C1 segment of cervical spinal cord (tissue), 14 donors: ENCODE measurements at regions not wholly inside any gene's neighbourhood (a gene's known extent, or its start where the extent isn't known, plus 50 kb on each side); places are given as distances from the start of the nearest gene placed in this dataset.

Source experiments
- DNase-seq, 14 donors: peaks; one replicate each; lab custom pipeline; 2025; lab: John Stamatoyannopoulos, UW

- no peak for DNase-seq
Measured at GRCh38 chr3:83738202-83738601, 1220.6 kb upstream of the CADM2 start.

- DNase-seq = no peak
Measured at GRCh38 chr3:83740504-83740903, 1218.3 kb upstream of the CADM2 start.

DNA sequence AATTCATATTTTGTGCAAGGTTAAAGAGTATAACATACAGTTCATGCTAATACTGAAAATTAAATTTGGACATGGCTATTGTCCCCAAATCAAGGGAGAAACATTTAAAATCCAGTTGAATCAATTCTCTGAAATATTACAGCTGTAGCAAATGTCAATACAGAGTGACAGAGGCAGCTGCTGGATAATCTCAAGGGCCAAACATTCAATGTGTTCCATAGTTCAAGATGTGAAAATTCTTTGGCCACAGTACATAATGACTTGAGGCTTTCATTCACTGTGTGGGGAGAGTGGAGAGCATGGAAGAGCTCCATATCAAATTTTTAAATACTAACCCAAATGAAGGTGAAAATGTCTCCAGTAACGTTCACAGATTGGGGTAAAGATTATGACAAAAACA is 1192.8 kb upstream of the CADM2 start:
- no peak for DNase-seq

DNA sequence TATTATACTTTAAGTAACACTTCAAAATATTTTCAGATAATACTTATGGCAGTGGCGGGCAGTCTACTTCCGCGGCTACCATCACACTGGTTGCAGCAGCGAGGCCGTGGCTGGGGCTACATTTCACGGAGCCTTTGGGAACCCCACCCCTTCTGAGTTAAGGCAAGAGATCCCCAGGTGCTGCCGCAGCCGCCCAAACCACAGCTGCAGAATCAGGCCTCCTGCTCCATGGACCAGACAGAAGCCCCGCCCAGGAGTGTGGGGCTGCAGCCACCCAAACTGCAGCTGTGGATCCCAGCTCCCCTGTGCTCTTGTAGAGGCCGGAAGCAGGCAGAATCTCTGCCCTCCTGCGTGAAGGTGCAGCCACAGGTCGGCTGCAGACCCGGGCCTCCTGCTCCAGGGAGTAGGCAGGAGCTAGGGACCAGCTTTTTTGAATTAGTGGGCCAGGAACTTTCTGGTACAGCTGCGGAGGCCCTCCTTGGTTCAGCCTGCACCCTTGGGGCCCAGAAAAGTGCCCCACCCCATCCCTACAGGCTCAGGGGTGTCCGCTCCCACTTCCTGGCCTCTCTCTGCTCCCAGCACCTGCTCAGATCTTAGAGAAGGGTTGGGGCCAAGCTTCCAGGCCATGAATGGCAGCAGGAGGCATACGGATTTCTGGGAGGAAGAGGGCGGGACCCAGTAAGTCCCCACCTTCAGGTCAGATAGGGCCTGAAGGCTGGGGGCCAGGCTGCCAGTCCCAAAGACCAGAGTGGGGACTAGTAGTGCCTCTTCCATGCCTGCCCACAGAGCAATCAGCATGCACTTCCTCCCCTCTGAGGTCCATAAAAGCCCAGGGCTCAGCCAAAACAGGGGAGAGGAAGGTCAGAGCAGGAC is 1188.8 kb upstream of the CADM2 start:
- DNase-seq = no peak

DNA sequence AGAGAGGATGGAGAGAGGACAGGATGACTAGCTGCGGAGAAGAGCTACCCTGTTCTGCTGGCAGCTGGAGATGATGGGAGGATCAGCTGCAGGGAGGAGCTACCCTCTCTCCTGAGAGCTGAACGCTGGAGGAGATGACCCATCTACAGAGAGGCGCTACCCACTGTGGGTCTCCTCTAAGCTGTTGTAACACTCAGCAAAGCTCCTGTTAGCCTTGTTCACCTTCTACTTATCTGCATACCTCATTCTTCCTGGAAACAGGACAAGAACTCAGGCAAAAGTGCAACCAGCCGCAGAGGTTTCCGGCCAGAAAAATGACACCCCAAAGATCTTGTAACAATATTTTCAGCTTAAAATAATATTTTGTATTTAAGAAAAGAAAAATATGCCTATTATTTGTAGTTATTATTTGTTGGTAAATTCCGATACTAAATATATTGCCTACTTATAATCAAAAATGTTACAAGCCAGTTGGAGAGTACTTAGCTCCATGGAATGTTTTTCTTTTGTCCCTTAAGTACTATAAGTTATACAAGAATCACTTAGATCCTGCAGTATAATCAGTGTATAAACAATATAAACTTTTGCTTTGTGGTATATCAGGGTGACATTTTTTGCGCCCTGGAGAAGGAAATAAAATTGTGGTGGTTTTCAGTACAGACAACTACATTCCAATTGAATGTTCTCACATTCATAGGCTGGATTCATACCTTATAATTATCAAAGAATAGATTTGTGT is 1188.0 kb upstream of the CADM2 start:
- no peak for DNase-seq

GRCh38 chr3:83802801-83803200 is 1156.0 kb upstream of the CADM2 start:
- DNase-seq = no peak

DNA sequence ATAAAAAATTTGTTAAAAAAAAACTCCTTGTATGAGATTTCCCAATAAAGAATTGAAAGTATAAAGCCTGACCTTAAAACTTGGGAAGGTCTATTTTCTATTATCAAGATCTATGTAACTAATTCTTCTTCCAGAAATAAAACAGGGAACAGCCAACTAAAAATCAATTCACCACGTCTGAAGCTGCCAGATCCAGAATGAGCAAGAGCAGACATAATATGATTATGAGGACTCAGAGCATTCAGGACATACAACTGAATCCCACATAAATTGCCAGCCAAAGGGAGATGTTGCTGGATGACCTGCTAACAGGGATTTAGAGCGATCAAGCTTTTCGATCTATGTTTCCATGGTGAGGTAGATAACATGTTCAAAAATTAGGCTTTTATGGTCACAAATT is 1151.3 kb upstream of the CADM2 start:
- DNase-seq = no peak

DNA sequence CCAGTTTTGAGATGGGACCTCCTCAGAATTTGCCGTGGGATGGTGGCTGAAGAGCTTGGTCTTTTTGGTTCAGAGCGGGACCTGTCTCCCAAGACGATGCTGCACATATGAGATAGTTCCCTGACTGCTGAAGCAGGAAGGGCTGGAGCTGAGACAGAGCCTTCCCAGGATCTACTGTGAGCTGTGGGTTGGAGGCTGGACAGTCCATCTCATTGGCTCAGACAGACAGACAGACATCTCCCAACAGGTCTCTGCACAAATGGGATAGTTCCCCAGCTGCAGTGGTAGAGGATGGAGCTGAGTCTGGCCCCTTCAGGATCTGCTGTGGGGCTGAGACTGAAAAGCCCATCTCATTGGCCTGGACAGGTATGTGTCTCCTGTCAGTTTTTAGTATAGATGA is 1145.6 kb upstream of the CADM2 start:
- no peak for DNase-seq

GRCh38 chr3:83816653-83817052 is 1142.1 kb upstream of the CADM2 start:
- no peak for DNase-seq

DNA sequence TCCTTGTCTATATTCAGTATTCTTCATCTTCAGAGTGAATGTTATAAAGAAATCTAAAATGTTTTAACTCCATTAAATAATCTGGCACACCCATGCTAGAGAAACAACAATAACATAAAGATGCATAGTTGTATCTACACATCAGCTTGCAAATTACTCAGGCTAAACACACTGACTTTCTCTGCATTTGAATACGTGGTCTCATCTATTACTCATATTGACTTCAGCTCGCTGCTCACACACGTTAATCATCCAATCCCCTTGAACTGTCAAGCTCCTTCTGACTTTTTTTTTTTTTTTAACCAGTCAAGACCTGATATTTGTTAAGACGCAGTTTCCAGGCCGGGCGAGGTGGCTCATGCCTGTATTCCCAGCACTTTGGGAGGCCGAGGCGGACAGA is 1137.3 kb upstream of the CADM2 start:
- DNase-seq = no peak

GRCh38 chr3:83823095-83823494 is 1135.7 kb upstream of the CADM2 start:
- DNase-seq = no peak

DNA sequence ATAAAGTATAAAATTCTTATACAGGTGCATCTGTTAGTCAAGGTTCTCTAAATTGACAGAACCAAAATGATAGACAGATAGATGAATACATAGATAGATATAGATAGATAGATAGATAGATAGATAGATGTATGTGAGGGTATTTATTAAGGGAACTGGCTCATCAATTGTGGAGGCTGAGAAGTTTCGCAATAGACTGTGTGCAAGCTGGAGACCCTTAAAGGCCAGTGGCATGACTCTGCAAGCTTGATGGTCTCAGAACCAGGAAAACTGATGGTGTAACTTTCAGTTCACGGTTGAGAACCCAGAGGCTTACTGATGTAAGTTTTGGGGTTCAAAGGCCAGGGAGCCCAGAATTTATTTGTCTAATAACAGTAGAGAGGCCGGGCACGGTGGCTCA is 1123.7 kb upstream of the CADM2 start:
- DNase-seq = no peak

DNA sequence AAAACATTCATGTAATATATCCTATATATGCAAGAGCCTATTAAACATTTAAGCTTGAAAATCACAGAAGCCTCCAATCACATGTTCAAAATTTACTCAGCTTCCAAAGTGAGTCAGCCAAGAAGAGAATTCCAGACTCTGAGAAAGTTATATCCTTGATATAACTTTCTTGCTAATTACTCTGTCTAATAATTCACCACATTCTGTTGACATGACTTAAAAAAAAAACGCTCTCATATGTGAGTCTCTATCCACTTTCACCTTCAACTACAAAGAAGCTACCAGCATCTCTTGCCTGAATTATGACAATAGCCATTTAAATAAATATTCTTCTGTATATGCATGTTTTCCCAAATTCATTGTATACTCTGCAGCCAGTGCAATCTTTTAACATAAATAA is 1116.3 kb upstream of the CADM2 start:
- DNase-seq = no peak

- DNase-seq = no peak
Measured at GRCh38 chr3:83843716-83844115, 1115.1 kb upstream of the CADM2 start.

- DNase-seq = no peak
Measured at GRCh38 chr3:83849106-83849730, 1109.6 kb upstream of the CADM2 start.

DNA sequence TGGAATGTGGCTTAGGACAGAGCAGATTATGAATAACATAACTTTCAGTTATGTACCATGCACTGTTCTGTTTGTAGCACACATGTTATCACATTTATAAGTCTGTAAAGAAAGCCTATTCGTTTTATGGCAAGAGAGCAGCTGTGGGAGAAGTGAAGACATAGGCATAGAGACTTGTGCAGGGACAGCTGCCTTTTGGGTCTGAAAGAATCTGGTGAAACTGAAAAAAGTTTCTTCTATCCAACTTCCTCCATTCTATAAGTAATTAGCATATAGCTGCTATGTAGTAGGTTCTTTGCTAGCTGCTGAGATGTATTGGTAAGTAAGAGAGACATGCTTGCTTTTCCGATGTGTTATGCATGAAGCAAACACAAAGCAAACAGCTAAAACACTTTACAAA is 1095.4 kb upstream of the CADM2 start:
- DNase-seq = no peak

GRCh38 chr3:83868909-83869567 is 1089.8 kb upstream of the CADM2 start:
- no peak for DNase-seq

- DNase-seq = no peak
Measured at GRCh38 chr3:83873550-83873949, 1085.2 kb upstream of the CADM2 start.

DNA sequence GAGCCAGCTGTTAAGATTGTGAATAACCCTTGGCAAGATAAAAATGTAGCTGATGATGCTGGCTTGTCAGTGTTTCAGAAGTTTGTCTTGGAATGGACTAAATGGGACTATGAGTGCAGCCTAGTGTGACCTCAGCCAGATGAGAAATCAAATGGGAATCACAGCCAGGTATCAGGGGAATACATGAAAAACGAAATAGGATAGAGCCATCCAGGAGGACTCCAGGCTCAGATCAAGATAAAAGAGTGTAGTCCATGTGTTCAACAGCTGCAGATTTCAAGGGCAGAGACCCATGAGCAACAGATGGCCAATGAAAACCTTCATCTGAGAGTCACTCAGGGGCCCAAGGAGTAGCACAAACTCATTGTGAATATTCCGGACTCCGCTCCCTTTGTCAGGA is 1080.9 kb upstream of the CADM2 start:
- DNase-seq = no peak

DNA sequence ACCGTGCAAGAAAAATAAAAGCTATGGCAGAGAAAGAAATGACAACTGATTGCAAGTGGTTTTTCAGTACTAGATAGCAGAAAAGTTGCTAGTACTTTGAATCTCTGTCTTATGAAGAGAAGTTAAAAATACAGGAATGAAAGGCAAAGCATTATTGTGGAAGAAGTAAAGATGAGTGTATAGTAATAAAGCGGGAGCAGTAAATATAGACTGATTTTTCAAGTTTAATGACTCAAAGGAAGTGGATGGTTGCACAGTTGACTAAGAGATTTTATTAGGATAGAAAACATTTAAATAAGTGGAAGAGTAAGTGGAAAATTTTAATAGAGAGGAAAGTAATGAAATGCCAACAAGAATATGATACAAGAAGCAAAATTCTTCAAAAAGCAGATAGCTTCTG is 1076.1 kb upstream of the CADM2 start:
- no peak for DNase-seq

DNA sequence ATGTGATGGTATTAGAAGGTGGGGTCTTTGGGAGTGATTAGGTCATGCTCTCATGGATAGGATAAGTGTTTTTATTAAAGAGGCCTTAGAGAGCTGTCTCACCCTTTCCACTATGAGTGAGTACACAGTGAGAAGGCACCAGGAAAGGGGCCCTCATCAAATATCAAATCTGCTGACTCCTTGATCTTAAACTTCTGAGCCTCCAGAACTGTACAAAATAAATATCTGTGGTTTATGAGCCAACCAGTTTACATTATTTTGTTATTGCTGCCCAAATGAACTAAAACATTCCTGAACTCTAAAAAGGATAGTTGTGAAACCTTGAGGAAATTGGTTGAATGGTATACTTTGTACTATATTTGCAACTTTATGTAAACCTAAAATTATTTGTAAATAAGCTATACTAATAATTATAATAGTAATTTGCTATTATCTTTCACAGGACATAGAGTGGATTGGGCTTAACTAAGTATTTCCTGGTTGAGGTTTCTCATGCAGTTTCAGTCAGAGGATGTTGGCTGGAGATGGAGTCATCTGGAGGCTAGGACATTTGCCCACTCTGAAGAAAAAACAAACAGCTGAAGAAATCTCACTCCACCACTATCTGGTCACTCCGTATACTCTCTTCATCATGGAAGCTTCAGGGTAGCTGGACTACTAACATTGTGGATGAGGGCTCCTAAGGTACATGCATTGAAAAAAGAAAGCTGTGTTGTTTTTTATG is 1068.6 kb upstream of the CADM2 start:
- DNase-seq = no peak

DNA sequence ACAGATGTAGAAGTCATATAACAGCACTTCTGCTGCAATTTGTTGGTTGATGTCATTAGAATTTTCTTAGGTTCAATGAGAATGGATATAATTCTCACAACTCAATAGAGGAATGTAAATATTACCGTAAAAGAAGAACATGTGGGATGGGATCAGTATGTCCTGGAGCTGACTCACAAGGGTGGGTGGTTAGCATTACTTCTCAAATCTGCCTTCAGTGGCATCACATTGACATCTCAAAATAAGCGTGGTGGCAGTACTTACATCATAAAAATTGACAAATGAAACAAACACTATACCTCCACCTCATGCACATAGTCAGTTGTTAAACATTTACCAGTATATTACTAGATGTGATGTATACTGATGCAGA is 1068.0 kb upstream of the CADM2 start:
- DNase-seq = no peak
